Mesothelial cell of epicardium (in vitro differentiated cells): ENCODE measurements at regions not wholly inside any gene's neighbourhood (a gene's known extent, or its start where the extent isn't known, plus 50 kb on each side); places are given as distances from the start of the nearest gene placed in this dataset.

Experiments used
- DNase-seq, 2 experiments: peaks; one replicate each; pipeline ENCODE4 v3.0.0; 2021; ENCODE audit warnings: low spot score in 2 of 2; ENCODE audit not compliant: unreplicated experiment in 2 of 2
- H3K27ac Mint-ChIP-seq: 2 replicates; pipeline ENCODE4 v1.8.0; 2021; ENCODE audit warnings: mixed read lengths
- H3K27me3 Mint-ChIP-seq: 2 replicates; pipeline ENCODE4 v1.8.0; 2021; ENCODE audit warnings: low read depth, mixed read lengths
- H3K36me3 Mint-ChIP-seq: 2 replicates; pipeline ENCODE4 v1.8.0; 2021; ENCODE audit warnings: mixed read lengths
- H3K4me1 Mint-ChIP-seq: 2 replicates; pipeline ENCODE4 v1.8.0; 2021; ENCODE audit warnings: mixed read lengths
- H3K4me3 Mint-ChIP-seq: 2 replicates; pipeline ENCODE4 v1.8.0; 2021; ENCODE audit warnings: mild to moderate bottlenecking, moderate library complexity, mixed read lengths
- H3K9me3 Mint-ChIP-seq: 2 replicates; pipeline ENCODE4 v1.8.0; 2021; ENCODE audit warnings: mixed read lengths
- CTCF ChIP-seq: fragments of 200-600 bp; sonication (generic); IDR thresholded peaks from one replicate; pipeline ENCODE4 v1.5.0; 2021; ENCODE audit warnings: antibody characterized with exemption; ENCODE audit not compliant: unreplicated experiment

GRCh38 chr3:117096549-117096948, 387.0 kb downstream of the TUSC7 start:
- Mint-ChIP-seq H3K27me3 (peaks cover 3% of the 10 kb centered on the region), H3K9me3 (peaks cover 7% of the 10 kb centered on the region)

GRCh38 chr3:117097351-117097750, 387.8 kb downstream of the TUSC7 start:
- H3K4me3 Mint-ChIP-seq = no peak overlapping the region
- H3K27ac Mint-ChIP-seq = no peak overlapping the region
- DNase-seq = no peak
- TF ChIP-seq CTCF = no peak
- peaks cover 3% of the 10 kb centered on the region for H3K27me3 Mint-ChIP-seq
- peaks cover 6% of the 10 kb centered on the region for H3K9me3 Mint-ChIP-seq
- H3K4me1 Mint-ChIP-seq = no peaks in the 10 kb centered on the region
- H3K36me3 Mint-ChIP-seq = no peaks in the 10 kb centered on the region

More at GRCh38 chr3:117096549-117096948, 387.0 kb downstream of the TUSC7 start:
- Mint-ChIP-seq H3K4me3 (no peak overlapping the region), H3K36me3 (no peaks in the 10 kb centered on the region), H3K4me1 (no peaks in the 10 kb centered on the region), H3K27ac (no peak overlapping the region)
- no peak for TF ChIP-seq CTCF
- no peak for DNase-seq

DNA sequence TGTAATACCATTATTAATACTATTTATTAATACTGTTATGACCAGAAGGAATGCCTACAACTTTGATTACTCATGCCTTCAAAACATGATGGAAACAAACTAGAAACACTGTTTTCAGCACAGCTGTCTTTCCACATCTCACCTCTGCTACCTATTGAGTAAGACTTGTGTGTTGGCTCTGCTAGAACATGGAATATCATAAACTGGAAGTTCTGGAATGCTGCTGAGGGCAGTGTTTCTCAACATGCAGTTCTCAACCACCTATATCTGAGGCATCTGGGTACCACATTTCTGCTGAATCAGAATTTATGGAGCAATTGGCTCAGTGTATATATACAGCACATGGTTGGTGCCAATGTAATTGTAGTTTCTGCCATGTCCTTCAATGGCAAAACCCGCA, 392.1 kb downstream of the TUSC7 start:
- DNase-seq = no peak
- peaks cover 11% of the 10 kb centered on the region for H3K9me3 Mint-ChIP-seq
- peaks cover 6% of the 10 kb centered on the region for H3K4me1 Mint-ChIP-seq
- no peaks in the 10 kb centered on the region for H3K27me3 Mint-ChIP-seq
- TF ChIP-seq CTCF = no peak
- peaks cover 2% of the 10 kb centered on the region for H3K36me3 Mint-ChIP-seq
- H3K4me3 Mint-ChIP-seq = no peak overlapping the region
- H3K27ac Mint-ChIP-seq = no peak overlapping the region

- Mint-ChIP-seq H3K27me3 (no peaks in the 10 kb centered on the region), H3K36me3 (peaks cover 2% of the 10 kb centered on the region), H3K27ac (no peak overlapping the region), H3K4me1 (peaks cover 6% of the 10 kb centered on the region), H3K4me3 (no peak overlapping the region), H3K9me3 (peaks cover 11% of the 10 kb centered on the region)
- TF ChIP-seq CTCF = no peak
- DNase-seq = no peak
Observed at GRCh38 chr3:117102426-117102825, 392.8 kb downstream of the TUSC7 start.

DNA sequence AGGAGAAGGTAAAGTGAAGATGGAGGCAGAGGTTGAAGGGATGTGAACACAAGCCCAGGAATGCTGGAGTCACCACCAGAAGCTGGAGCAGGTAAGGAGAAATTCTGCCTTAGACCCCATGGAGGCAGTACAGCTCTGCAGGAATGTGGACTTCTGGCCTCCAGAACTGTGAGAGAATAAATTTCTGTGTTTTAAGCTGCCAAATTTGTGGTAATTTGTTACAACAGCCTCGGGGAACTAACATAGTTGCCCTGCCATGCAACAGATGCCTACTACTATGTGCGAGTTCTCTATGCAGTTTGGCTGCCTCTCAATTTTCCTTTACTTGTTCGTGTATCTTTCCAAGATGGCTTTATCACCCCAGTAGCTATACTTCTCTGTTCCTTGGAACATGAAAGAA, 394.1 kb downstream of the TUSC7 start:
- no peak for TF ChIP-seq CTCF
- H3K4me3 Mint-ChIP-seq = no peak overlapping the region
- H3K4me1 Mint-ChIP-seq = peaks cover 6% of the 10 kb centered on the region
- DNase-seq = no peak
- H3K36me3 Mint-ChIP-seq = peaks cover 2% of the 10 kb centered on the region
- no peaks in the 10 kb centered on the region for H3K27me3 Mint-ChIP-seq
- H3K9me3 Mint-ChIP-seq = peaks cover 16% of the 10 kb centered on the region
- H3K27ac Mint-ChIP-seq = no peak overlapping the region

DNA sequence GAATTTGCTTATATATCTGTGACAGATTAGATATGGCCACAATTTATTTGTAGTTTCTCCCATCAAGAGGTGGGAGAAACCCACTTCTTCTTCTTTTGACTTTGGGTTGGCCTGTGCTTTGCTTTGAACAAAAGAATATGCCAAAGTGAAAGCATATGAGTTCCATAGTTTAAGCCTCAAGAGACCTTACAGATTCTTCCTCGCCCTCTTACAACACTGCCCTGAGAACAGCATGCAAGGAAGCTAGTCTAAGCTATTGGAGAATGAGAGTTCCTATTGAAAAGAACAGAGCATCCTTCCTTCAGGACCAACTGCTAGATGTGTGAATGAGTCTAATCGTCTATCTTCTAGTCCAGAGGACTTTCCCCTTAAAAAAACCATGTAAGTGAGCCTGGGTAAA, 394.8 kb downstream of the TUSC7 start:
- Mint-ChIP-seq H3K9me3 (peaks cover 16% of the 10 kb centered on the region), H3K4me3 (no peak overlapping the region), H3K36me3 (peaks cover 2% of the 10 kb centered on the region), H3K4me1 (peaks cover 6% of the 10 kb centered on the region), H3K27me3 (no peaks in the 10 kb centered on the region), H3K27ac (no peak overlapping the region)
- DNase-seq = no peak
- no peak for TF ChIP-seq CTCF
